ENCODE measurements at regions not wholly inside any gene's neighbourhood (a gene's known extent, or its start where the extent isn't known, plus 50 kb on each side); places are given as distances from the start of the nearest gene placed in this dataset.

DNA sequence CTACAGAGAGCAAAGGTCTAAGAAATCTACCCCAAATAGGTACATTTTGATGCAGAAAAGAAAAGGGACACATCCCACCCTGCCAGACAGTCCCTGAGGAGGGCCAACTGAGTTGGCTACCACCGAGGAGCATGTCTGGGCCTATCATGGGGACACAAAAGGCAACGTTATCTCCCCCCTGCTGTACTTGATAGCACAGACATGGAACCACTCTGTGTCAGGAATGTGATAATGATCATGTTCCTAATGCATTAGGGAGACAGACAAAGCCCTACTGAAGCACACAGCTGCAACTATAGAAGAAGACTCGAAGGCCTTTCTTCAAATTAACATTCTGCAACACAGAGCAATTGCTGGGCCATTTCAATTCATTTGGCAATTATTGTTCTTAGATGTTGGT, 84.5 kb downstream of the ENC1 start:
- Histone ChIP-seq H3K9me1 (replicated peaks; ENCODE audit: control insufficient read depth, extremely low read depth, insufficient read depth, low read length) (no peaks in the 10 kb centered on the region), H3K4me1 (ENCODE audit: control insufficient read depth, extremely low read depth, insufficient read depth, low read length) (no peaks in the 10 kb centered on the region), H3K27me3 (ENCODE audit: control insufficient read depth in 2 of 2, insufficient read depth in 2 of 2, low read length in 2 of 2) (no peaks in the 10 kb centered on the region), H3K36me3 (ENCODE audit: control insufficient read depth in 2 of 2, extremely low read depth in 1 of 2, insufficient read depth in 2 of 2, low read length in 2 of 2) (no peaks in the 10 kb centered on the region), H2AFZ (ENCODE audit: low read depth, low read length) (no peak overlapping the region), H3K4me3 (replicated peaks in 1 of 3; ENCODE audit: insufficient read depth in 1 of 3, low read depth in 1 of 3, low read length in 3 of 3) (no peak overlapping the region), H3K27ac (ENCODE audit: insufficient read depth, low read depth, low read length) (no peak overlapping the region), H3K4me2 (ENCODE audit: insufficient read depth, low read length) (no peak overlapping the region), H3K79me2 (ENCODE audit: control insufficient read depth, insufficient read depth, low read length) (no peaks in the 10 kb centered on the region), H3K9ac (replicated peaks; ENCODE audit: extremely low read depth, insufficient read depth, low read length) (no peak overlapping the region), H3K9me3 (replicated peaks; ENCODE audit: control insufficient read depth, insufficient read depth, low read length) (no peaks in the 10 kb centered on the region), H4K20me1 (replicated peaks; ENCODE audit: control insufficient read depth, extremely low read depth, insufficient read depth, low read length) (no peaks in the 10 kb centered on the region)
- no TSS peak for BruUV-seq (replicated peaks)
- dilution Hi-C loops (cut with MboI; ENCODE audit: extremely low pct_ligation_motif_present, low sequenced_read_pairs) (no loop called here), intact Hi-C loops (cut with micrococcal nuclease) (no loop called here)
- TF ChIP-seq, protein P1, sequence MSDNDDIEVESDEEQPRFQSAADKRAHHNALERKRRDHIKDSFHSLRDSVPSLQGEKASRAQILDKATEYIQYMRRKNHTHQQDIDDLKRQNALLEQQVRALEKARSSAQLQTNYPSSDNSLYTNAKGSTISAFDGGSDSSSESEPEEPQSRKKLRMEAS (IDR thresholded peaks at IDR 0.05; ENCODE audit: insufficient read depth, insufficient read length), result no peak
- no peak for TF ChIP-seq MYC (IDR thresholded peaks at IDR 0.05; ENCODE audit: low read depth, low read length)
- TF ChIP-seq FOS (IDR thresholded peaks at IDR 0.05; ENCODE audit: borderline replicate concordance, insufficient read depth, low read length), result no peak
- TF ChIP-seq, protein P2, sequence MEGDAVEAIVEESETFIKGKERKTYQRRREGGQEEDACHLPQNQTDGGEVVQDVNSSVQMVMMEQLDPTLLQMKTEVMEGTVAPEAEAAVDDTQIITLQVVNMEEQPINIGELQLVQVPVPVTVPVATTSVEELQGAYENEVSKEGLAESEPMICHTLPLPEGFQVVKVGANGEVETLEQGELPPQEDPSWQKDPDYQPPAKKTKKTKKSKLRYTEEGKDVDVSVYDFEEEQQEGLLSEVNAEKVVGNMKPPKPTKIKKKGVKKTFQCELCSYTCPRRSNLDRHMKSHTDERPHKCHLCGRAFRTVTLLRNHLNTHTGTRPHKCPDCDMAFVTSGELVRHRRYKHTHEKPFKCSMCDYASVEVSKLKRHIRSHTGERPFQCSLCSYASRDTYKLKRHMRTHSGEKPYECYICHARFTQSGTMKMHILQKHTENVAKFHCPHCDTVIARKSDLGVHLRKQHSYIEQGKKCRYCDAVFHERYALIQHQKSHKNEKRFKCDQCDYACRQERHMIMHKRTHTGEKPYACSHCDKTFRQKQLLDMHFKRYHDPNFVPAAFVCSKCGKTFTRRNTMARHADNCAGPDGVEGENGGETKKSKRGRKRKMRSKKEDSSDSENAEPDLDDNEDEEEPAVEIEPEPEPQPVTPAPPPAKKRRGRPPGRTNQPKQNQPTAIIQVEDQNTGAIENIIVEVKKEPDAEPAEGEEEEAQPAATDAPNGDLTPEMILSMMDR (IDR thresholded peaks at IDR 0.05; ENCODE audit: extremely low read depth in 1 of 2, insufficient read depth in 1 of 2, low read depth in 1 of 2, low read length in 2 of 2), result no peak
- TF ChIP-seq POLR2A (IDR thresholded peaks at IDR 0.05; ENCODE audit: low read depth, low read length), result no peak
- TF ChIP-seq GATA2 (IDR thresholded peaks at IDR 0.05; ENCODE audit: insufficient read depth, insufficient read length, low read depth, low read length), result no peak
- TF ChIP-seq POLR2AphosphoS5 (IDR thresholded peaks at IDR 0.05; ENCODE audit: insufficient read depth, low read depth, low read length), result no peak
- no peak for TF ChIP-seq EZH2 (IDR thresholded peaks at IDR 0.05; ENCODE audit: borderline replicate concordance, low read depth, low read length, severe bottlenecking)
- no peak for TF ChIP-seq JUN (IDR thresholded peaks at IDR 0.05; ENCODE audit: borderline replicate concordance, insufficient read depth, insufficient read length, low read depth)
- POLR2A ChIA-PET, result no interaction called here
- CTCF ChIA-PET, result no interaction called here
- DNase-seq (ENCODE audit: low read depth, low spot score) (no peak), FAIRE-seq (no peak)

All from endothelial cell of umbilical vein (primary cell).